ENCODE measurements at regions not wholly inside any gene's neighbourhood (a gene's known extent, or its start where the extent isn't known, plus 50 kb on each side); places are given as distances from the start of the nearest gene placed in this dataset.

- DNase-seq (ENCODE audit: unreplicated experiment): no peak
- CTCF ChIA-PET: interaction anchor here (1.4 kb wide), 1 partner anchor 54 kb away, joined by 3 read pairs; no protein-coding TSS in a partner anchor
- TF ChIP-seq CTCF (IDR thresholded peaks at IDR 0.05; ENCODE audit: unreplicated experiment): no peak
- intact Hi-C loops (cut with micrococcal nuclease): no loop called here
- BruUV-seq (replicated peaks): no TSS peak
- Mint-ChIP-seq H3K27me3 (ENCODE audit: insufficient read depth, unreplicated experiment) (no peaks in the 10 kb centered on the region), H3K4me3 (ENCODE audit: unreplicated experiment) (no peak overlapping the region), H3K9me3 (ENCODE audit: unreplicated experiment) (no peaks in the 10 kb centered on the region), H3K27ac (ENCODE audit: low read depth, unreplicated experiment) (no peak overlapping the region), H3K36me3 (ENCODE audit: insufficient read depth, unreplicated experiment) (no peaks in the 10 kb centered on the region), H3K4me1 (ENCODE audit: insufficient read depth, unreplicated experiment) (peaks cover 5% of the 10 kb centered on the region)
- POLR2A ChIA-PET: interaction anchor here (0.5 kb wide), 1 partner anchor 247 kb away, joined by 3 read pairs; no protein-coding TSS in a partner anchor
Observed at GRCh38 chr7:34373940-34374339, 284.1 kb upstream of the NPSR1 start.

GRCh38 chr7:34382166-34382893 lies 275.7 kb upstream of the NPSR1 start:
- ChIA-PET POLR2A (interaction anchor here (0.9 kb wide), 1 partner anchor 62 kb away, joined by 3 read pairs; no protein-coding TSS in a partner anchor), CTCF (interaction anchor here (0.6 to 2.1 kb wide), 2 partner anchors 62 to 1533 kb away, joined by 3 to 6 read pairs; no protein-coding TSS in a partner anchor)
- intact Hi-C loops (cut with micrococcal nuclease): no loop called here
- BruUV-seq (replicated peaks): no TSS peak
- H3K27ac Mint-ChIP-seq (ENCODE audit: low read depth, unreplicated experiment): no peak overlapping the region
- H3K27me3 Mint-ChIP-seq (ENCODE audit: insufficient read depth, unreplicated experiment): no peaks in the 10 kb centered on the region
- H3K4me1 Mint-ChIP-seq (ENCODE audit: insufficient read depth, unreplicated experiment): no peaks in the 10 kb centered on the region
- H3K4me3 Mint-ChIP-seq (ENCODE audit: unreplicated experiment): no peak overlapping the region
- DNase-seq (ENCODE audit: unreplicated experiment): no peak
- no peaks in the 10 kb centered on the region for H3K36me3 Mint-ChIP-seq (ENCODE audit: insufficient read depth, unreplicated experiment)
- peaks cover 8% of the 10 kb centered on the region for H3K9me3 Mint-ChIP-seq (ENCODE audit: unreplicated experiment)
- TF ChIP-seq CTCF (IDR thresholded peaks at IDR 0.05; ENCODE audit: unreplicated experiment): no peak

- POLR2A ChIA-PET: no interaction called here
- Mint-ChIP-seq H3K27ac (ENCODE audit: low read depth, unreplicated experiment) (no peak overlapping the region), H3K4me1 (ENCODE audit: insufficient read depth, unreplicated experiment) (no peaks in the 10 kb centered on the region), H3K9me3 (ENCODE audit: unreplicated experiment) (peaks cover 8% of the 10 kb centered on the region), H3K4me3 (ENCODE audit: unreplicated experiment) (no peak overlapping the region), H3K36me3 (ENCODE audit: insufficient read depth, unreplicated experiment) (no peaks in the 10 kb centered on the region), H3K27me3 (ENCODE audit: insufficient read depth, unreplicated experiment) (no peaks in the 10 kb centered on the region)
- intact Hi-C loops (cut with micrococcal nuclease): no loop called here
- CTCF ChIA-PET: interaction anchor here (1.0 to 1.3 kb wide), 2 partner anchors 10 to 65 kb away, joined by 3 to 5 read pairs; no protein-coding TSS in a partner anchor
- no peak for DNase-seq (ENCODE audit: unreplicated experiment)
- no TSS peak for BruUV-seq (replicated peaks)
- TF ChIP-seq CTCF (IDR thresholded peaks at IDR 0.05; ENCODE audit: unreplicated experiment): no peak
Observed at GRCh38 chr7:34385384-34385783, 272.6 kb upstream of the NPSR1 start.

GRCh38 chr7:34389332-34390078 lies 268.5 kb upstream of the NPSR1 start:
- H3K27me3 Mint-ChIP-seq (ENCODE audit: insufficient read depth, unreplicated experiment): no peaks in the 10 kb centered on the region
- no peak overlapping the region for H3K27ac Mint-ChIP-seq (ENCODE audit: low read depth, unreplicated experiment)
- H3K4me3 Mint-ChIP-seq (ENCODE audit: unreplicated experiment): no peak overlapping the region
- POLR2A ChIA-PET: no interaction called here
- CTCF ChIA-PET: no interaction called here
- H3K9me3 Mint-ChIP-seq (ENCODE audit: unreplicated experiment): no peaks in the 10 kb centered on the region
- H3K36me3 Mint-ChIP-seq (ENCODE audit: insufficient read depth, unreplicated experiment): no peaks in the 10 kb centered on the region
- no peak for TF ChIP-seq CTCF (IDR thresholded peaks at IDR 0.05; ENCODE audit: unreplicated experiment)
- BruUV-seq (replicated peaks): no TSS peak
- intact Hi-C loops (cut with micrococcal nuclease): no loop called here
- no peaks in the 10 kb centered on the region for H3K4me1 Mint-ChIP-seq (ENCODE audit: insufficient read depth, unreplicated experiment)
- DNase-seq (ENCODE audit: unreplicated experiment): no peak

All from MCF 10A (cell line).